MCF 10A (cell line): ENCODE measurements at regions not wholly inside any gene's neighbourhood (a gene's known extent, or its start where the extent isn't known, plus 50 kb on each side); places are given as distances from the start of the nearest gene placed in this dataset.

Experiments used
- BruUV-seq: library from RNA; stranded (reverse); fragments of 400-500 nt; replicated peaks from 2 replicates; lab custom pipeline; 2021; lab: Mats Ljungman, UMichigan
- CTCF ChIA-PET: fragments of 300-600 bp; sonication (Branson Sonifier 250); formaldehyde crosslinking; extraction: SDS; loops from one replicate; lab custom pipeline; 2021; ENCODE audit warnings: antibody characterized with exemption, inconsistent platforms; lab: Yijun Ruan, JAX
- POLR2A ChIA-PET: fragments of 300-600, 350-650 bp; sonication (Branson Sonifier 250); formaldehyde crosslinking; extraction: SDS; loops from one replicate; lab custom pipeline; 2020; ENCODE audit warnings: antibody characterized with exemption, inconsistent platforms; lab: Yijun Ruan, JAX
- DNase-seq: peaks from one replicate; pipeline ENCODE4 v3.0.0-alpha.2; 2018; ENCODE audit not compliant: unreplicated experiment
- H3K27ac Mint-ChIP-seq: one replicate; pipeline ENCODE4 v1.8.0; 2022; ENCODE audit warnings: mild to moderate bottlenecking, low read depth, mixed read lengths; ENCODE audit not compliant: unreplicated experiment
- H3K27me3 Mint-ChIP-seq: one replicate; pipeline ENCODE4 v1.8.0; 2022; ENCODE audit warnings: mixed read lengths; ENCODE audit not compliant: insufficient read depth, unreplicated experiment
- H3K36me3 Mint-ChIP-seq: one replicate; pipeline ENCODE4 v1.8.0; 2022; ENCODE audit warnings: mild to moderate bottlenecking, moderate library complexity, mixed read lengths; ENCODE audit not compliant: insufficient read depth, unreplicated experiment
- H3K4me1 Mint-ChIP-seq: one replicate; pipeline ENCODE4 v1.8.0; 2022; ENCODE audit warnings: mixed read lengths; ENCODE audit not compliant: insufficient read depth, unreplicated experiment
- H3K4me3 Mint-ChIP-seq: one replicate; pipeline ENCODE4 v1.8.0; 2022; ENCODE audit warnings: mild to moderate bottlenecking, moderate library complexity, mixed read lengths; ENCODE audit not compliant: unreplicated experiment
- H3K9me3 Mint-ChIP-seq: one replicate; pipeline ENCODE4 v1.8.0; 2022; ENCODE audit warnings: mixed read lengths; ENCODE audit not compliant: unreplicated experiment
- CTCF ChIP-seq: fragments of 200-600 bp; IDR thresholded peaks from one replicate; pipeline ENCODE4 v1.8.0; 2022; ENCODE audit warnings: antibody characterized with exemption, mild to moderate bottlenecking; ENCODE audit not compliant: unreplicated experiment
- intact Hi-C: fragments of 100-400 bp; cut with micrococcal nuclease; formaldehyde crosslinking; loops from 2 replicates; pipeline ENCODE4 v1.14.1; 2022

DNA sequence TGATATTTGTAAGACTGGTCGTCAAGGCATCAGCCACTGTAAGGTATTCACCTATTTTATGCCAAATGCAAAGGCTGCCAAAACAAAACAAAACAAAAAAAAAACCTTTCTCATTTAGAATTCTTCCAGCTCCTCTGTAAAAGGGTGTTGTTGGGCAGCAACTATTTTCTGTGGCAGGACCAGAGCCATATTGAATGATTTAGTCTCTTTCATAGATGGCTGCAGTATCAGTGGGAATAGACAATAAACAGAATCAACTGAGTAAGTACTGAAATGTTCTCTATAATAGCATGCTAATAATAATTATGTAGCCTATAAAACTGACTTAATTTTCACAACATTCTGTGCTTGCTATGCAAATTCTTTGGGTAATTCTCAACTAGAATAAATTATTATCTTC, 389.7 kb upstream of the PABPC4L start:
- ChIA-PET CTCF (no interaction called here), POLR2A (no interaction called here)
- H3K4me3 Mint-ChIP-seq = no peak overlapping the region
- TF ChIP-seq CTCF = no peak
- H3K9me3 Mint-ChIP-seq = no peaks in the 10 kb centered on the region
- H3K4me1 Mint-ChIP-seq = no peaks in the 10 kb centered on the region
- no peak overlapping the region for H3K27ac Mint-ChIP-seq
- H3K27me3 Mint-ChIP-seq = no peaks in the 10 kb centered on the region
- intact Hi-C loops = no loop called here
- no TSS peak for BruUV-seq
- DNase-seq = no peak
- H3K36me3 Mint-ChIP-seq = no peaks in the 10 kb centered on the region

- ChIA-PET CTCF (interaction anchor here (0.6 kb wide), 1 partner anchor 925 kb away, joined by 4 read pairs; no protein-coding TSS in a partner anchor), POLR2A (no interaction called here)
- DNase-seq = no peak
- Mint-ChIP-seq H3K4me1 (no peaks in the 10 kb centered on the region), H3K27me3 (no peaks in the 10 kb centered on the region), H3K27ac (no peak overlapping the region), H3K9me3 (peaks cover 8% of the 10 kb centered on the region), H3K36me3 (no peaks in the 10 kb centered on the region), H3K4me3 (no peak overlapping the region)
- no TSS peak for BruUV-seq
- intact Hi-C loops = no loop called here
- no peak for TF ChIP-seq CTCF
These were observed 384.4 kb upstream of the PABPC4L start for GRCh38 chr4:134585972-134586371.

- BruUV-seq = no TSS peak
- peak; percentile 4 for DNase-seq
- CTCF ChIA-PET = no interaction called here
These were observed 365.9 kb upstream of the PABPC4L start for GRCh38 chr4:134567461-134567860.

GRCh38 chr4:134560728-134561127, 359.1 kb upstream of the PABPC4L start:
- H3K4me1 Mint-ChIP-seq = no peaks in the 10 kb centered on the region
- DNase-seq = no peak
- ChIA-PET POLR2A (no interaction called here), CTCF (interaction anchor here (0.5 kb wide), 1 partner anchor 1408 kb away, joined by 3 read pairs; no protein-coding TSS in a partner anchor)
- intact Hi-C loops = no loop called here
- H3K9me3 Mint-ChIP-seq = no peaks in the 10 kb centered on the region
- no peak overlapping the region for H3K4me3 Mint-ChIP-seq
- no peaks in the 10 kb centered on the region for H3K27me3 Mint-ChIP-seq
- BruUV-seq = no TSS peak
- no peak overlapping the region for H3K27ac Mint-ChIP-seq
- TF ChIP-seq CTCF = no peak
- peaks cover 6% of the 10 kb centered on the region for H3K36me3 Mint-ChIP-seq

More at GRCh38 chr4:134567461-134567860, 365.9 kb upstream of the PABPC4L start:
- Mint-ChIP-seq H3K27ac (no peak overlapping the region), H3K4me1 (no peaks in the 10 kb centered on the region), H3K36me3 (no peaks in the 10 kb centered on the region), H3K9me3 (no peaks in the 10 kb centered on the region), H3K27me3 (no peaks in the 10 kb centered on the region), H3K4me3 (no peak overlapping the region)
- TF ChIP-seq CTCF = no peak
- intact Hi-C loops = no loop called here
- POLR2A ChIA-PET = no interaction called here
